HAP-1 (cell line): ENCODE measurements at regions not wholly inside any gene's neighbourhood (a gene's known extent, or its start where the extent isn't known, plus 50 kb on each side); places are given as distances from the start of the nearest gene placed in this dataset.

ENCODE experiments used
- DNase-seq, 2 experiments: peaks; one replicate each; pipeline ENCODE4 v3.0.0-alpha.2; 2016 to 2020; ENCODE audit warnings: low spot score in 2 of 2
- H3K27me3 ChIP-seq: fragments of 250-450 bp; sonication (Bioruptor Pico); 2 replicates; pipeline ENCODE4 v1.5.1; 2020; ENCODE audit warnings: low read depth, mild to moderate bottlenecking, moderate library complexity
- H3K36me3 ChIP-seq: fragments of 250-450 bp; sonication (Bioruptor Pico); replicated peaks from 2 replicates; pipeline ENCODE4 v1.5.1; 2020; ENCODE audit warnings: mild to moderate bottlenecking
- H3K4me1 ChIP-seq: fragments of 250-450 bp; sonication (Bioruptor Pico); 2 replicates; pipeline ENCODE4 v1.5.1; 2020; ENCODE audit warnings: mild to moderate bottlenecking
- H3K4me3 ChIP-seq: fragments of 250-450 bp; sonication (Bioruptor Pico); 2 replicates; pipeline ENCODE4 v1.5.1; 2020; ENCODE audit warnings: mild to moderate bottlenecking, moderate library complexity
- H3K9me3 ChIP-seq: fragments of 250-450 bp; sonication (Bioruptor Pico); 2 replicates; pipeline ENCODE4 v1.5.1; 2020; ENCODE audit warnings: mild to moderate bottlenecking, moderate library complexity
- in situ Hi-C: fragments of 300-500 bp; cut with MboI; formaldehyde crosslinking; loops from 3 replicates; pipeline ENCODE4 v1.14.3; 2020; ENCODE audit warnings: low sequenced_read_pairs, inconsistent platforms, mixed read lengths

- no peak for DNase-seq
- no peaks in the 10 kb centered on the region for H3K4me1 ChIP-seq
- in situ Hi-C loops = no loop called here
- H3K27me3 ChIP-seq = no peaks in the 10 kb centered on the region
- H3K4me3 ChIP-seq = no peak overlapping the region
- H3K36me3 ChIP-seq = peaks cover 72% of the 10 kb centered on the region
- no peaks in the 10 kb centered on the region for H3K9me3 ChIP-seq
Measured at GRCh38 chr22:46085828-46086576, 64.3 kb upstream of the PPARA start.

- H3K9me3 ChIP-seq = no peaks in the 10 kb centered on the region
- no peak for DNase-seq
- in situ Hi-C loops = no loop called here
- H3K27me3 ChIP-seq = no peaks in the 10 kb centered on the region
- H3K4me1 ChIP-seq = no peaks in the 10 kb centered on the region
- H3K4me3 ChIP-seq = no peak overlapping the region
- H3K36me3 ChIP-seq = peaks cover 68% of the 10 kb centered on the region
Measured at GRCh38 chr22:46086577-46087335, 63.6 kb upstream of the PPARA start.

- Histone ChIP-seq H3K9me3 (no peaks in the 10 kb centered on the region), H3K36me3 (peaks cover 68% of the 10 kb centered on the region), H3K4me3 (no peak overlapping the region), H3K4me1 (no peaks in the 10 kb centered on the region), H3K27me3 (no peaks in the 10 kb centered on the region)
- DNase-seq = no peak
- in situ Hi-C loops = no loop called here
Measured at GRCh38 chr22:46087336-46087690, 63.0 kb upstream of the PPARA start.

GRCh38 chr22:46087816-46088277 lies 62.5 kb upstream of the PPARA start:
- no peaks in the 10 kb centered on the region for H3K4me1 ChIP-seq
- no peak overlapping the region for H3K4me3 ChIP-seq
- DNase-seq = peak in 1 of 2 experiments; percentile 68
- H3K27me3 ChIP-seq = no peaks in the 10 kb centered on the region
- H3K36me3 ChIP-seq = peaks cover 68% of the 10 kb centered on the region
- H3K9me3 ChIP-seq = no peaks in the 10 kb centered on the region
- in situ Hi-C loops = no loop called here

GRCh38 chr22:46088541-46089311 lies 61.6 kb upstream of the PPARA start:
- no peak overlapping the region for H3K4me3 ChIP-seq
- DNase-seq = no peak
- in situ Hi-C loops = no loop called here
- H3K36me3 ChIP-seq = peaks cover 64% of the 10 kb centered on the region
- no peaks in the 10 kb centered on the region for H3K9me3 ChIP-seq
- no peaks in the 10 kb centered on the region for H3K4me1 ChIP-seq
- no peaks in the 10 kb centered on the region for H3K27me3 ChIP-seq

GRCh38 chr22:46089426-46090035 lies 60.8 kb upstream of the PPARA start:
- H3K4me3 ChIP-seq = no peak overlapping the region
- in situ Hi-C loops = no loop called here
- no peaks in the 10 kb centered on the region for H3K9me3 ChIP-seq
- peaks cover 56% of the 10 kb centered on the region for H3K36me3 ChIP-seq
- H3K4me1 ChIP-seq = no peaks in the 10 kb centered on the region
- DNase-seq = no peak
- no peaks in the 10 kb centered on the region for H3K27me3 ChIP-seq

- Histone ChIP-seq H3K9me3 (no peaks in the 10 kb centered on the region), H3K4me3 (no peak overlapping the region), H3K36me3 (peaks cover 53% of the 10 kb centered on the region), H3K27me3 (no peaks in the 10 kb centered on the region), H3K4me1 (no peaks in the 10 kb centered on the region)
- no peak for DNase-seq
- in situ Hi-C loops = no loop called here
Measured at GRCh38 chr22:46090036-46090591, 60.2 kb upstream of the PPARA start.

- no peak overlapping the region for H3K4me3 ChIP-seq
- H3K36me3 ChIP-seq = peaks cover 50% of the 10 kb centered on the region
- no peaks in the 10 kb centered on the region for H3K9me3 ChIP-seq
- in situ Hi-C loops = no loop called here
- H3K4me1 ChIP-seq = no peaks in the 10 kb centered on the region
- DNase-seq = no peak
- no peaks in the 10 kb centered on the region for H3K27me3 ChIP-seq
Measured at GRCh38 chr22:46090631-46091201, 59.6 kb upstream of the PPARA start.

GRCh38 chr22:46091277-46091977 lies 58.9 kb upstream of the PPARA start:
- Histone ChIP-seq H3K4me1 (no peaks in the 10 kb centered on the region), H3K9me3 (no peaks in the 10 kb centered on the region), H3K36me3 (peaks cover 42% of the 10 kb centered on the region), H3K4me3 (no peak overlapping the region), H3K27me3 (no peaks in the 10 kb centered on the region)
- in situ Hi-C loops = no loop called here
- DNase-seq = no peak

- in situ Hi-C loops = no loop called here
- Histone ChIP-seq H3K4me3 (no peak overlapping the region), H3K27me3 (no peaks in the 10 kb centered on the region), H3K9me3 (no peaks in the 10 kb centered on the region), H3K4me1 (no peaks in the 10 kb centered on the region), H3K36me3 (peaks cover 38% of the 10 kb centered on the region)
- no peak for DNase-seq
Measured at GRCh38 chr22:46092011-46092410, 58.3 kb upstream of the PPARA start.

GRCh38 chr22:46092670-46093410 lies 57.5 kb upstream of the PPARA start:
- Histone ChIP-seq H3K36me3 (peaks cover 37% of the 10 kb centered on the region), H3K4me3 (no peak overlapping the region), H3K4me1 (no peaks in the 10 kb centered on the region), H3K9me3 (no peaks in the 10 kb centered on the region), H3K27me3 (no peaks in the 10 kb centered on the region)
- no peak for DNase-seq
- in situ Hi-C loops = no loop called here

GRCh38 chr22:46093796-46094195 lies 56.5 kb upstream of the PPARA start:
- no peak for DNase-seq
- no peak overlapping the region for H3K4me3 ChIP-seq
- no peaks in the 10 kb centered on the region for H3K27me3 ChIP-seq
- H3K4me1 ChIP-seq = no peaks in the 10 kb centered on the region
- no peaks in the 10 kb centered on the region for H3K9me3 ChIP-seq
- in situ Hi-C loops = no loop called here
- peaks cover 39% of the 10 kb centered on the region for H3K36me3 ChIP-seq
